ENCODE measurements at regions not wholly inside any gene's neighbourhood (a gene's known extent, or its start where the extent isn't known, plus 50 kb on each side); places are given as distances from the start of the nearest gene placed in this dataset.

DNA sequence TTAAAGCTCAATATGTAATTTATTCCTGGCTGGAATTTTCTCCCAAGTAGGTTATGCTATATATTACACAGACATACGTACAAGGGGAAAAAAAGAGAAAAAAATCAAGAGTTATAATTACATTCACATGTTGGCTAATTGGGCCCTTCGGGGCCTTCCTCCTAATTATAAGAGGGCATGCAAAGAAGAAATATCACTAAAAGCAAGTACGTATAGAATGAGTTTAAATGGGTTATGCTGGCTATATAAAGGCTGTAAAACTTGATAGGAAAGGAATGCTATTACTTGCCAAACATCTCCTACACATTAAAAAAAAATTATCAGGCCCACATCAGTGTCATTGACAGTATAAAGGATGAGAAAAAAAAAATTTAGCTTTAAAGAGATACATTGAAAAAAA is 1396.1 kb upstream of the ADGRL4 start:
- Mint-ChIP-seq H3K9me3 (peaks cover 7% of the 10 kb centered on the region), H3K27ac (no peak overlapping the region), H3K4me3 (no peak overlapping the region), H3K4me1 (ENCODE audit: low read depth) (no peaks in the 10 kb centered on the region), H3K36me3 (ENCODE audit: low read depth) (no peaks in the 10 kb centered on the region), H3K27me3 (no peaks in the 10 kb centered on the region)
- CTCF ChIA-PET: no interaction called here
- Histone ChIP-seq H3K4me3 (ENCODE audit: low read length) (no peak overlapping the region), H3K27ac (ENCODE audit: low read depth in 1 of 2, low read length in 2 of 2) (no peak overlapping the region), H3K4me1 (ENCODE audit: insufficient read depth, low read length) (no peaks in the 10 kb centered on the region), H3K36me3 (ENCODE audit: insufficient read depth, low read length) (no peaks in the 10 kb centered on the region), H3K9me3 (ENCODE audit: control insufficient read depth in 1 of 2, insufficient read depth in 1 of 2, low read length in 2 of 2) (peaks cover 0 to 8% of the 10 kb centered on the region in 2 experiments), H3K27me3 (ENCODE audit: control insufficient read depth in 1 of 2, insufficient read depth in 2 of 2, low read length in 2 of 2) (no peaks in the 10 kb centered on the region)
- no peak for DNase-seq
- POLR2A ChIA-PET: no interaction called here
- intact Hi-C loops (cut with DNase I, micrococcal nuclease): no loop called here
- TF ChIP-seq, protein P1, sequence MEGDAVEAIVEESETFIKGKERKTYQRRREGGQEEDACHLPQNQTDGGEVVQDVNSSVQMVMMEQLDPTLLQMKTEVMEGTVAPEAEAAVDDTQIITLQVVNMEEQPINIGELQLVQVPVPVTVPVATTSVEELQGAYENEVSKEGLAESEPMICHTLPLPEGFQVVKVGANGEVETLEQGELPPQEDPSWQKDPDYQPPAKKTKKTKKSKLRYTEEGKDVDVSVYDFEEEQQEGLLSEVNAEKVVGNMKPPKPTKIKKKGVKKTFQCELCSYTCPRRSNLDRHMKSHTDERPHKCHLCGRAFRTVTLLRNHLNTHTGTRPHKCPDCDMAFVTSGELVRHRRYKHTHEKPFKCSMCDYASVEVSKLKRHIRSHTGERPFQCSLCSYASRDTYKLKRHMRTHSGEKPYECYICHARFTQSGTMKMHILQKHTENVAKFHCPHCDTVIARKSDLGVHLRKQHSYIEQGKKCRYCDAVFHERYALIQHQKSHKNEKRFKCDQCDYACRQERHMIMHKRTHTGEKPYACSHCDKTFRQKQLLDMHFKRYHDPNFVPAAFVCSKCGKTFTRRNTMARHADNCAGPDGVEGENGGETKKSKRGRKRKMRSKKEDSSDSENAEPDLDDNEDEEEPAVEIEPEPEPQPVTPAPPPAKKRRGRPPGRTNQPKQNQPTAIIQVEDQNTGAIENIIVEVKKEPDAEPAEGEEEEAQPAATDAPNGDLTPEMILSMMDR (IDR thresholded peaks at IDR 0.05): no peak
- no peak for ATAC-seq (ENCODE audit: poor library complexity)

DNA sequence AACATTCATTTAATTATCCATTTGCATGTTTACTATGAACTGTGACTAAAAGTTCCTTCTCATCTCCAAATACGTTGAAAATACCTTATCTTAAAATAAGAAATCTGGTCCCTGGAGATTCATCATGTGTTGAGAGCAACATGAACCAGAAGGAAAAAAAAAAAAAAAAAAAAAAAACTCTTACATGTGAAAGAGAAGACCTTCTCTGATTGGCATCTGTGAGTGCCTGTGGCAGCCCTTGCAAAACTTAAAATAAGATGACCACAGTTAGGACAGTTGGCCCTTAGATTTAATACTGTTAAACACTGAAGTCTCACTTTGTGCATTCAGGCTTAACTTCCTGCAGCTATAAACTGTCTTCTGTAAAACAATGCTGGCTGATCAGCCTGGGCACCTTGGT is 1395.2 kb upstream of the ADGRL4 start:
- Mint-ChIP-seq H3K9me3 (peaks cover 8% of the 10 kb centered on the region), H3K36me3 (ENCODE audit: low read depth) (no peaks in the 10 kb centered on the region), H3K27ac (no peak overlapping the region), H3K27me3 (no peaks in the 10 kb centered on the region), H3K4me1 (ENCODE audit: low read depth) (no peaks in the 10 kb centered on the region), H3K4me3 (no peak overlapping the region)
- Histone ChIP-seq H3K4me3 (ENCODE audit: low read length) (no peak overlapping the region), H3K36me3 (ENCODE audit: insufficient read depth, low read length) (no peaks in the 10 kb centered on the region), H3K4me1 (ENCODE audit: insufficient read depth, low read length) (no peaks in the 10 kb centered on the region), H3K27ac (ENCODE audit: low read depth in 1 of 2, low read length in 2 of 2) (no peak overlapping the region), H3K27me3 (ENCODE audit: control insufficient read depth in 1 of 2, insufficient read depth in 2 of 2, low read length in 2 of 2) (no peaks in the 10 kb centered on the region), H3K9me3 (ENCODE audit: control insufficient read depth in 1 of 2, insufficient read depth in 1 of 2, low read length in 2 of 2) (peaks cover 0 to 8% of the 10 kb centered on the region in 2 experiments)
- no peak for DNase-seq
- ChIA-PET CTCF (no interaction called here), POLR2A (no interaction called here)
- no peak for ATAC-seq (ENCODE audit: poor library complexity)
- TF ChIP-seq, protein P1 (IDR thresholded peaks at IDR 0.05): no peak
- intact Hi-C loops (cut with DNase I, micrococcal nuclease): no loop called here

DNA sequence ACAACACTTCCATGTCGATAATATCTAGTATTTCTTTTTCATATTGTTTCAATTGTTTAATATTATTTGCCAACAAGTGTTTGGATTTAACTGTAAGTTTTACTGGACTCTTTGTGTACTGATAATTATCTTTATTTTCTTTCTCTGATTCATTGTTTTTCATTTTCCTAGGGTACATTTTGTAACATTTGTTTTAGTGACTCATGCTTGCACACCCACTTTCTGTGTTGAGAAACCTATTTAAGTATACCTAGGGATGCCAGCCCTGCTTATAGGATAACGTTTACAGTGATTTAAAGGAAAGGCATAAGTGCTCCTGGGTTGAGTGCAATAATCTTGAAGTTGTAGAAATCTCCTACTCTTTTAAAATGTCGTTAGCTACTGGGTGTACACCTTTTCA is 1386.0 kb upstream of the ADGRL4 start:
- intact Hi-C loops (cut with DNase I, micrococcal nuclease): no loop called here
- TF ChIP-seq, protein P1 (IDR thresholded peaks at IDR 0.05): no peak
- POLR2A ChIA-PET: no interaction called here
- CTCF ChIA-PET: no interaction called here
- Histone ChIP-seq H3K4me3 (ENCODE audit: low read length) (no peak overlapping the region), H3K4me1 (ENCODE audit: insufficient read depth, low read length) (no peaks in the 10 kb centered on the region), H3K9me3 (ENCODE audit: control insufficient read depth in 1 of 2, insufficient read depth in 1 of 2, low read length in 2 of 2) (peaks cover 0 to 5% of the 10 kb centered on the region in 2 experiments), H3K27me3 (ENCODE audit: control insufficient read depth in 1 of 2, insufficient read depth in 2 of 2, low read length in 2 of 2) (no peaks in the 10 kb centered on the region), H3K36me3 (ENCODE audit: insufficient read depth, low read length) (no peaks in the 10 kb centered on the region), H3K27ac (ENCODE audit: low read depth in 1 of 2, low read length in 2 of 2) (no peak overlapping the region)
- H3K36me3 Mint-ChIP-seq (ENCODE audit: low read depth): no peaks in the 10 kb centered on the region
- H3K4me1 Mint-ChIP-seq (ENCODE audit: low read depth): no peaks in the 10 kb centered on the region
- peaks cover 5% of the 10 kb centered on the region for H3K9me3 Mint-ChIP-seq
- no peak for DNase-seq
- H3K27ac Mint-ChIP-seq: no peak overlapping the region
- no peak overlapping the region for H3K4me3 Mint-ChIP-seq
- H3K27me3 Mint-ChIP-seq: no peaks in the 10 kb centered on the region
- ATAC-seq (ENCODE audit: poor library complexity): no peak
